ENCODE measurements at regions not wholly inside any gene's neighbourhood (a gene's known extent, or its start where the extent isn't known, plus 50 kb on each side); places are given as distances from the start of the nearest gene placed in this dataset.

- 88 to 98% methylated on average over 3 of the region's 3 CpGs for WGBS, 2 donors
- Histone ChIP-seq H3K4me3 (no peak overlapping the region), H3K9me3 (no peaks in the 10 kb centered on the region), H3K4me1 (no peaks in the 10 kb centered on the region), H3K27me3 (no peaks in the 10 kb centered on the region), H3K27ac (no peak overlapping the region), H3K36me3 (no peaks in the 10 kb centered on the region)
- TF ChIP-seq EP300 (IDR thresholded peaks at IDR 0.05), result no peak
- no peak for TF ChIP-seq POLR2A (IDR thresholded peaks at IDR 0.05)
- TF ChIP-seq CTCF (IDR thresholded peaks at IDR 0.05), result no peak
- no peak for DNase-seq (ENCODE audit: low spot score in 2 of 2)
Measured at GRCh38 chr6:164825386-164825785, 484.0 kb downstream of the C6orf118 start.

- Histone ChIP-seq H3K36me3 (no peaks in the 10 kb centered on the region), H3K4me1 (no peaks in the 10 kb centered on the region), H3K27me3 (no peaks in the 10 kb centered on the region), H3K9me3 (peaks cover 0 to 5% (median 0%) of the 10 kb centered on the region in 4 donors), H3K27ac (no peak overlapping the region), H3K4me3 (no peak overlapping the region)
- no peak for DNase-seq (ENCODE audit: low spot score in 2 of 2)
- 92 to 96% methylated on average over 1 of the region's 1 CpG for WGBS, 2 donors
- TF ChIP-seq EP300 (IDR thresholded peaks at IDR 0.05) (no peak), POLR2A (IDR thresholded peaks at IDR 0.05) (no peak), CTCF (IDR thresholded peaks at IDR 0.05) (no peak)
Measured at GRCh38 chr6:164817662-164818061, 491.7 kb downstream of the C6orf118 start.

- H3K27me3 ChIP-seq, result no peaks in the 10 kb centered on the region
- no peak for DNase-seq (ENCODE audit: low spot score in 2 of 2)
Measured at GRCh38 chr6:164812706-164813105, 496.7 kb downstream of the C6orf118 start.

GRCh38 chr6:164807125-164807524 lies 502.3 kb downstream of the C6orf118 start:
- DNase-seq (ENCODE audit: low spot score in 2 of 2), result no peak
- Histone ChIP-seq H3K27ac (no peak overlapping the region), H3K36me3 (no peaks in the 10 kb centered on the region), H3K4me3 (no peak overlapping the region), H3K27me3 (no peaks in the 10 kb centered on the region), H3K4me1 (no peaks in the 10 kb centered on the region), H3K9me3 (peaks cover 0 to 26% (median 0%) of the 10 kb centered on the region in 4 donors)
- no peak for TF ChIP-seq CTCF (IDR thresholded peaks at IDR 0.05)
- WGBS, 2 donors, result 70 to 76% methylated on average over 2 of the region's 2 CpGs

More at GRCh38 chr6:164812706-164813105, 496.7 kb downstream of the C6orf118 start:
- Histone ChIP-seq H3K4me1 (no peaks in the 10 kb centered on the region), H3K36me3 (no peaks in the 10 kb centered on the region), H3K4me3 (no peak overlapping the region), H3K27ac (no peak overlapping the region), H3K9me3 (peaks cover 0 to 18% (median 0%) of the 10 kb centered on the region in 4 donors)
- TF ChIP-seq POLR2A (IDR thresholded peaks at IDR 0.05) (no peak), CTCF (IDR thresholded peaks at IDR 0.05) (no peak), EP300 (IDR thresholded peaks at IDR 0.05) (no peak)

- H3K27ac ChIP-seq, result no peak overlapping the region
- DNase-seq (ENCODE audit: low spot score in 2 of 2), result no peak
- H3K4me1 ChIP-seq, result no peaks in the 10 kb centered on the region
- no peak for TF ChIP-seq CTCF (IDR thresholded peaks at IDR 0.05)
- TF ChIP-seq POLR2A (IDR thresholded peaks at IDR 0.05), result no peak
- no peak for TF ChIP-seq EP300 (IDR thresholded peaks at IDR 0.05)
- 49 to 58% methylated on average over 9 of the region's 9 CpGs for WGBS, 2 donors
- H3K9me3 ChIP-seq, result no peaks in the 10 kb centered on the region
- no peak overlapping the region for H3K4me3 ChIP-seq
- no peaks in the 10 kb centered on the region for H3K27me3 ChIP-seq
- no peaks in the 10 kb centered on the region for H3K36me3 ChIP-seq
Measured at GRCh38 chr6:164795056-164795815, 514.2 kb downstream of the C6orf118 start.

Data from tibial nerve (tissue), 4 donors.